Left kidney (tissue), 1 donor: ENCODE measurements at regions not wholly inside any gene's neighbourhood (a gene's known extent, or its start where the extent isn't known, plus 50 kb on each side); places are given as distances from the start of the nearest gene placed in this dataset.
A peak's percentile ranks its signal among the peaks of the same experiment; 100 is the strongest.

Source experiments
- DNase-seq: peaks from one replicate; pipeline ENCODE4 v3.0.0-alpha.2; 2013

GRCh38 chr14:85974602-85975001 lies 444.7 kb downstream of the FLRT2 start:
- DNase-seq, result no peak

GRCh38 chr14:85963486-85963885 lies 433.5 kb downstream of the FLRT2 start:
- DNase-seq, result no peak

GRCh38 chr14:85960756-85961155 lies 430.8 kb downstream of the FLRT2 start:
- no peak for DNase-seq

GRCh38 chr14:85959063-85959462 lies 429.1 kb downstream of the FLRT2 start:
- no peak for DNase-seq

- no peak for DNase-seq
These were observed 428.1 kb downstream of the FLRT2 start for GRCh38 chr14:85958069-85958468.

GRCh38 chr14:85953265-85953664 lies 423.3 kb downstream of the FLRT2 start:
- DNase-seq, result no peak

- DNase-seq, result no peak
These were observed 418.2 kb downstream of the FLRT2 start for GRCh38 chr14:85948153-85948552.

- DNase-seq, result no peak
These were observed 417.7 kb downstream of the FLRT2 start for GRCh38 chr14:85947461-85948139.

GRCh38 chr14:85943192-85943591 lies 413.2 kb downstream of the FLRT2 start:
- DNase-seq, result no peak

- no peak for DNase-seq
These were observed 404.9 kb downstream of the FLRT2 start for GRCh38 chr14:85934886-85935254.

GRCh38 chr14:85934123-85934885 lies 404.4 kb downstream of the FLRT2 start:
- DNase-seq, result peak; percentile 10

- no peak for DNase-seq
These were observed 391.3 kb downstream of the FLRT2 start for GRCh38 chr14:85921241-85921640.

GRCh38 chr14:85917716-85918115 lies 387.8 kb downstream of the FLRT2 start:
- no peak for DNase-seq

- no peak for DNase-seq
These were observed 385.8 kb downstream of the FLRT2 start for GRCh38 chr14:85915711-85916110.

GRCh38 chr14:85912141-85912540 lies 382.2 kb downstream of the FLRT2 start:
- no peak for DNase-seq

- DNase-seq, result no peak
These were observed 381.1 kb downstream of the FLRT2 start for GRCh38 chr14:85911044-85911443.

GRCh38 chr14:85909581-85909980 lies 379.6 kb downstream of the FLRT2 start:
- DNase-seq, result no peak

GRCh38 chr14:85907536-85907935 lies 377.6 kb downstream of the FLRT2 start:
- DNase-seq, result no peak

GRCh38 chr14:85897808-85898207 lies 367.9 kb downstream of the FLRT2 start:
- no peak for DNase-seq

GRCh38 chr14:85895603-85896002 lies 365.7 kb downstream of the FLRT2 start:
- no peak for DNase-seq

GRCh38 chr14:85892251-85892650 lies 362.3 kb downstream of the FLRT2 start:
- DNase-seq, result no peak

- no peak for DNase-seq
These were observed 354.0 kb downstream of the FLRT2 start for GRCh38 chr14:85883966-85884365.

- no peak for DNase-seq
These were observed 353.2 kb downstream of the FLRT2 start for GRCh38 chr14:85883101-85883500.

- no peak for DNase-seq
These were observed 352.0 kb downstream of the FLRT2 start for GRCh38 chr14:85881935-85882334.
